ENCODE measurements at regions not wholly inside any gene's neighbourhood (a gene's known extent, or its start where the extent isn't known, plus 50 kb on each side); places are given as distances from the start of the nearest gene placed in this dataset.

DNA sequence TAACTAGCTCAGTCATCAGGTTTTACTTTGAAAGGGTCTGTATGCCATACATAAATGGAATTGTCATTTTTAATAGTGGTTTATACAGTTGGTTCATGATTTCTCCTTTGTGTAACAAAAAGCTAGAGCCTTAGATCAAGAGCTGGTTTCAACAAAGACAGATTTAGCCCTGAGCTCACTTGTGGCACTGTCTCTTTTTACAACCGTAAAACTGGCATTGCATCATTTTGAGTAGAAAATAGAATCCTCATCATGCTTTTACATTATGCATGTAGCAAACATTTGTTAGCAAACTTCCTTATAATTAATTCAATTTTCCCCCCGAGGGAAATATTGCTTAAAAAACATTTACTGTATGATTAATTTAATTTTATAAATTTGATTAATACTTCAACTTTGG is 1871.5 kb downstream of the ARAP2 start:
- H3K36me3 ChIP-seq: no peaks in the 10 kb centered on the region
- DNase-seq (ENCODE audit: low spot score in 2 of 2): no peak
- intact Hi-C loops (cut with DNase I; ENCODE audit: low total_unique reads): no loop called here
- H3K4me1 ChIP-seq: no peaks in the 10 kb centered on the region
- H3K4me3 ChIP-seq: no peak overlapping the region
- no peaks in the 10 kb centered on the region for H3K9me3 ChIP-seq
- TF ChIP-seq, protein P1, sequence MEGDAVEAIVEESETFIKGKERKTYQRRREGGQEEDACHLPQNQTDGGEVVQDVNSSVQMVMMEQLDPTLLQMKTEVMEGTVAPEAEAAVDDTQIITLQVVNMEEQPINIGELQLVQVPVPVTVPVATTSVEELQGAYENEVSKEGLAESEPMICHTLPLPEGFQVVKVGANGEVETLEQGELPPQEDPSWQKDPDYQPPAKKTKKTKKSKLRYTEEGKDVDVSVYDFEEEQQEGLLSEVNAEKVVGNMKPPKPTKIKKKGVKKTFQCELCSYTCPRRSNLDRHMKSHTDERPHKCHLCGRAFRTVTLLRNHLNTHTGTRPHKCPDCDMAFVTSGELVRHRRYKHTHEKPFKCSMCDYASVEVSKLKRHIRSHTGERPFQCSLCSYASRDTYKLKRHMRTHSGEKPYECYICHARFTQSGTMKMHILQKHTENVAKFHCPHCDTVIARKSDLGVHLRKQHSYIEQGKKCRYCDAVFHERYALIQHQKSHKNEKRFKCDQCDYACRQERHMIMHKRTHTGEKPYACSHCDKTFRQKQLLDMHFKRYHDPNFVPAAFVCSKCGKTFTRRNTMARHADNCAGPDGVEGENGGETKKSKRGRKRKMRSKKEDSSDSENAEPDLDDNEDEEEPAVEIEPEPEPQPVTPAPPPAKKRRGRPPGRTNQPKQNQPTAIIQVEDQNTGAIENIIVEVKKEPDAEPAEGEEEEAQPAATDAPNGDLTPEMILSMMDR (IDR thresholded peaks at IDR 0.05): no peak
- TF ChIP-seq POLR2A (IDR thresholded peaks at IDR 0.05): no peak
- no peak for TF ChIP-seq POLR2AphosphoS5 (IDR thresholded peaks at IDR 0.05)
- no peaks in the 10 kb centered on the region for H3K27me3 ChIP-seq
- H3K27ac ChIP-seq: no peak overlapping the region

DNA sequence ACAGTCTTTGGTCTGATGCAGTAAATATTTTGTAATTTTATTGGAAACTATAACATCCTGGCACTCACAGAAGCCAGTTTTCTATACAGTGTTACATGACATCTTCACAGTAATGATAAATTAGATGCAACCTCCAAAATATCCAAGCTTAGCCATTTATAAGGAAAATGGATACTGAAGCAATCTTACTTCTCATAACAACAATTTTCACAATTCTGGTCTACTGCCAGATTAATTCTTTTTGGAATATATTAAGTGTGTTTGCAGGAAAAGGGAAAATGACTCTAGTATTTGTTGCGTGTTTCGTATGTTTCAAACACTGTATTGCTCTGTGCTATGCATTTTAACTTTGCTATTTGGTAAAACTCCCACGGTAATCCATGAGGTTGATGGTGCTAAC is 1870.9 kb downstream of the ARAP2 start:
- intact Hi-C loops (cut with DNase I; ENCODE audit: low total_unique reads): no loop called here
- Histone ChIP-seq H3K27me3 (no peaks in the 10 kb centered on the region), H3K4me1 (no peaks in the 10 kb centered on the region), H3K9me3 (no peaks in the 10 kb centered on the region), H3K4me3 (no peak overlapping the region), H3K36me3 (no peaks in the 10 kb centered on the region), H3K27ac (no peak overlapping the region)
- DNase-seq (ENCODE audit: low spot score in 2 of 2): no peak
- TF ChIP-seq POLR2A (IDR thresholded peaks at IDR 0.05) (no peak), POLR2AphosphoS5 (IDR thresholded peaks at IDR 0.05) (no peak)
- TF ChIP-seq, protein P1 (IDR thresholded peaks at IDR 0.05): no peak

- Histone ChIP-seq H3K27me3 (no peaks in the 10 kb centered on the region), H3K9me3 (peaks cover 11 to 13% of the 10 kb centered on the region in 2 donors), H3K4me1 (no peaks in the 10 kb centered on the region), H3K27ac (no peak overlapping the region), H3K36me3 (no peaks in the 10 kb centered on the region), H3K4me3 (no peak overlapping the region)
- intact Hi-C loops (cut with DNase I; ENCODE audit: low total_unique reads): no loop called here
- TF ChIP-seq POLR2AphosphoS5 (IDR thresholded peaks at IDR 0.05) (no peak), POLR2A (IDR thresholded peaks at IDR 0.05) (no peak)
- no peak for DNase-seq (ENCODE audit: low spot score in 2 of 2)
Measured at GRCh38 chr4:34412233-34412632, 1832.1 kb downstream of the ARAP2 start.

- Histone ChIP-seq H3K36me3 (no peaks in the 10 kb centered on the region), H3K4me3 (no peak overlapping the region), H3K9me3 (peaks cover 11 to 13% of the 10 kb centered on the region in 2 donors), H3K27ac (no peak overlapping the region), H3K4me1 (no peaks in the 10 kb centered on the region), H3K27me3 (no peaks in the 10 kb centered on the region)
- no peak for DNase-seq (ENCODE audit: low spot score in 2 of 2)
- intact Hi-C loops (cut with DNase I; ENCODE audit: low total_unique reads): no loop called here
- TF ChIP-seq POLR2A (IDR thresholded peaks at IDR 0.05) (no peak), POLR2AphosphoS5 (IDR thresholded peaks at IDR 0.05) (no peak)
- TF ChIP-seq, protein P1 (IDR thresholded peaks at IDR 0.05): no peak
Measured at GRCh38 chr4:34412911-34413310, 1831.4 kb downstream of the ARAP2 start.

- H3K27ac ChIP-seq: no peak overlapping the region
- no peak overlapping the region for H3K4me3 ChIP-seq
- DNase-seq (ENCODE audit: low spot score in 2 of 2): no peak
- H3K36me3 ChIP-seq: no peaks in the 10 kb centered on the region
- H3K27me3 ChIP-seq: no peaks in the 10 kb centered on the region
- no peaks in the 10 kb centered on the region for H3K4me1 ChIP-seq
- TF ChIP-seq, protein P1 (IDR thresholded peaks at IDR 0.05): no peak
- no peak for TF ChIP-seq POLR2A (IDR thresholded peaks at IDR 0.05)
- TF ChIP-seq POLR2AphosphoS5 (IDR thresholded peaks at IDR 0.05): no peak
- H3K9me3 ChIP-seq: peaks cover 0 to 1% of the 10 kb centered on the region in 2 donors
- intact Hi-C loops (cut with DNase I; ENCODE audit: low total_unique reads): no loop called here
Measured at GRCh38 chr4:34417160-34417559, 1827.2 kb downstream of the ARAP2 start.

DNA sequence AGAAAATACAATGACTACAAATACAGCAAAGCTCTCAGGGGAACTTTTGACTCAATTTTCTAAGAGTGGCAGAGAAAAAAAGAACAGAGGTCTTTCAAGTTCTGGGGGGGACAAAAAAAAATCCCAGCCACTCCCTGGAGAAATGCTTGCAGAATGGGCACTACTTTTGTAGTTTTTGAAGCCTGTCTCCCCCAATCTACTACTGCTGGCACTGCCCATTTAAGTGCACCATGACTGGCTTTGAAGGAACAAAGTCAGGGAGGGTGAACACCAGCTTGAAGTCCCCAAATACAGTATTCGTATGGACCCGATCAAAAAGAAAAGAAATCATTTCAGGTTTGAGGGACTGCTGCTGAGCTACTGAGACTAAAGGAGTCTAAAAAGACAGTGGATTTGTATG is 1824.4 kb downstream of the ARAP2 start:
- Histone ChIP-seq H3K27me3 (no peaks in the 10 kb centered on the region), H3K9me3 (no peaks in the 10 kb centered on the region), H3K36me3 (no peaks in the 10 kb centered on the region), H3K4me1 (no peaks in the 10 kb centered on the region), H3K4me3 (no peak overlapping the region), H3K27ac (no peak overlapping the region)
- TF ChIP-seq POLR2AphosphoS5 (IDR thresholded peaks at IDR 0.05): no peak
- TF ChIP-seq, protein P1 (IDR thresholded peaks at IDR 0.05): no peak
- TF ChIP-seq POLR2A (IDR thresholded peaks at IDR 0.05): no peak
- intact Hi-C loops (cut with DNase I; ENCODE audit: low total_unique reads): no loop called here
- no peak for DNase-seq (ENCODE audit: low spot score in 2 of 2)
